RKO (cell line): ENCODE measurements at regions not wholly inside any gene's neighbourhood (a gene's known extent, or its start where the extent isn't known, plus 50 kb on each side); places are given as distances from the start of the nearest gene placed in this dataset.
"Not testable (repeated sequence)": the region's sequence is repeated elsewhere in the genome, so short reads cannot be mapped to it uniquely, and the experiment has no call there.

ENCODE experiments used
- DNase-seq: peaks from one replicate; pipeline ENCODE4 v3.0.0-alpha.2; 2016; ENCODE audit warnings: low spot score

GRCh38 chr18:61676773-61677434 lies 215.9 kb downstream of the RNF152 start:
- DNase-seq: no peak

DNA sequence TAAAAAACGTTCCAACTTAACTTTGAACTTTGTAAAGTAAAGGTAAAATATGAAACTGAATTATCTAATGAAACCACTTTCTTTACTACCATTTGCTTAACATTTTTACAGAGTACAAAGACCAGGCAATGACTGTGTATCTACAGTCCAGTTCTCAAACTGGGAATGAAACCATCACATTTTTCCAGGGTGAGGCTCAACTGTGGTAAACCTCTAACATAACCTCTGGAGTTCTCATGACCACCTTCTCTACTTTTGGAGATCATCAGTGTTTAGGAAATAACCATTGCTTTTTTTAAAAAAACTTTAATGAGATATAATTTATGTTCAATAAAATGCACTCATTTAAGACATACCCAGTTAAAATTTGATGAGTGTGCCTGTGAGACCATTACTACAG lies 223.5 kb downstream of the RNF152 start:
- no peak for DNase-seq

DNA sequence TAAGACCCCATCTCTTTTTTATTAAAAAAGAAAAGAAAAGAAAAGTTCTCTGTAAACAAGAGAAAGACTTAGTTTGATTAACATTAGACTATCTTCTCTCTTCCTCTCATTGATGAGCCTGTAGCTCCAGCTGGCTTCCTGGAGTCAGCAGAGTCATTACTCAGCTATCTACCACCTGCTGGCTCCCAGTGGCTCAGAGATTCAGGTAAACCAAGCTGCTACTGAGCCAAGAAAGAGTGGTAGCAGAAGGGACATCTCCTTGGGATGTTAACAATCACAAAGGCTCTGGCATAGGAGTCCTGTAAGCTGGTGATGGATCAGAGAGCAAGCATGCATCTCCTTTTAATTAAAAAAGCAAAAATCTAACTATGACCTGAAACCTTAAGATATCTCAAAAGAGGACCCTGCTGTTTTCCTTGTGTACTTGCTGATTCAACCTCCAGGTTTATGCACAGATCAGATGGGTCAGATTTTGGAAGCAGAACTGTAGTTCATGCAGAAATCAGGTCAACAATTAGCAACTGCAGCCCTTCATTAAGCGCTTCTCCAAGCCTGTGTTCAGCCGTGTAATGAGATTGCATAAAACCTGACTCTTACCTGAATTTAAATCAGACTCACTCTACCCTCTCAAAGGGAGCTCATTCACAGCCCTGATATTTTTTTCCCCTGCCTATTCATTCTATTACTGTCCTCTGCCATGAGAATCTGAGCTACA lies 225.8 kb downstream of the RNF152 start:
- DNase-seq: no peak

DNA sequence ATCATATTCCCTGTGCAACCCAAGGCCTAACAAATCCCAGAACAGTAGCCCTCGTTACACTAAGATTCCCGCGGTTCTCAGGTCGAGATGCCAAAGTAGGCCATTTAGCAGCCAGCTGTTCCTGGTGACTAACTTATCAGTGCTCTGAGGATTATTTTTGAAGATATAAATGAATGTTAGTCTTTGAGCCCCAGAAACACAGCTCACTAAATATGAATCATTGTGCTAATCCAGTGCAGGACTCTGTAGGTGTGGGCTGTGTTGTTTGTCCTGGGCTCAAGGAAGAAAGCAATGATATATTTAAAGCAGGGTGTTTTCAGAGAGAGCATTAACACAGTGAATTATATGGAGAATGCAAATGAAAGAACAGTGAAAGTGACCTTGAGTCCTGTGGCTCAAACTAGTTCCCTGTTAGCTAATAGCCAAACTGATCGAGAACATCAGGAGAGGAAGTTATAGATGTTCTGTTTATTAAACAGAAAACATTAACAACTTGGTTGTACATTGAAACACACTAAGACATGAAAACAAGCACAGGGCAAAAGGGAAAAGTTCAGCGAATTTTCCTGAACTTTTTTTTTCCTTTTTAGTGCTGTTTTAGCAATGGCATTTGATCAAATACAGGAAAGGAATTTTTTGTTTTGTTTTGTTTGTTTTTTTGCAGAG lies 228.3 kb downstream of the RNF152 start:
- no peak for DNase-seq

- DNase-seq: no peak
These were observed 230.1 kb downstream of the RNF152 start for GRCh38 chr18:61662726-61663125.

- no peak for DNase-seq
These were observed 234.4 kb downstream of the RNF152 start for GRCh38 chr18:61658431-61658830.

DNA sequence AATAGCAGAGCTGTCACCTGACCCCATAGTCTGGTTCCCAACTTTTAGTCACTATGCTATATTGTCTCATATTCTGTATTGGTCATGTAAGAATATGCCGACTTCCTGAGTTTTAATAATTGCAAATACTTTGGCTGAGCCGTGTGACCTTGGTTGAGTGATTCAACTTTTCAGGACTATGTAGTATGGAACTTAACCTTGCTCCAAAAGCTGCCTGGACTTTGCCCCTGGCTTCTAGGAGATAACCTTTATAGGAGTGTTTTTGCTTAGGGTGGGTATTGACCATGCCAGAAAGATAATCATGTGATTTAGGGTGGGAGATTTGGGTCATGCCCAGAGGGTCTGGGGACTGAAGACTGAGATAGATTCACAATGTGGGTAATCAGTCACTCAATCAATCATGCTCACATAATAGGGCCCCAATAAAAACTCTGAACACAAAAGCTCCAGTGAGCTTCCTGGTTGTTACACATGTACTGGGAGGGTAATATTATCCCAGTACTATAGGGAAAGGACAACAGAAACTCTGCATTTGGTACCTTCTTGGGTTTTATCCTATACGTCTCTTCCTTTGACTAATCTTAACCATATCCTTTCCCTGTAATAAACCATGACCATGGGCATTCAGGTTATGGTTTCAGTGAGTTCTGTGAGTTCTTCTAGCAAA lies 235.6 kb downstream of the RNF152 start:
- DNase-seq: no peak

GRCh38 chr18:61655630-61656029 lies 237.2 kb downstream of the RNF152 start:
- no peak for DNase-seq

DNA sequence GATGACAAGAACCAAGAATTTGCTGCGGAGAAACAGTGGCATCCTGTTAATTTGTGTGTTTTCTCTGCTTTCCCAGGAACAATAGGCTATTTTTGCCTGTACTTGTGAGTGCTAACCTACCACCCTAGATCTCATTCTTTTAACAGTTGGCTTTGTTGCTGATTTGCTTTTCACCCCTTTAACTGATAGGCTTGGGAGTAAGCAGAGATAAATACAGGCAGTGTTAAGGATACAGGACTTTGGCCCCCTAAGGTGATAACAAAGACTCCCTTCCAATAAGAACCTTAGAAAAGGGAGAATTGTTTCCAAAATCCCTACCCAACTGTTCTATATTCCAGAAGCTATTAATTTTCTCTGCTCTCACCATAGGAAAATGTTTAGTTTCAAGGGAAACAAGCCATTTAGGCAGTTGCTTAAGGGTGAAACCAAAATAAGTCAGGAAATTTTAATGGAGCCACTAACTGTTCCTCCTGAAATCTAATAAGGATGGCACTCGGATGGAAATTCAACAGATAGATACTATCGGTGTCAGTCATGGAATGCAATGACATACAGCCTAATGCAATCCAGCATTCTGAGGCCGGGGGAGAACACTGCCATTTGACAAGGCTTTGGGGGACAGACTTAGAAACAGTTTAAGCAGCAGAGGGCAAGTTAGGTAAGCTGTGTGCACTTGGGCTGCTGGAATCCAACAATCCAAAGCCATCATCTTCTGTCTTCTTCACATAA lies 238.8 kb downstream of the RNF152 start:
- no peak for DNase-seq

- DNase-seq: no peak
These were observed 240.9 kb downstream of the RNF152 start for GRCh38 chr18:61651880-61652268.

DNA sequence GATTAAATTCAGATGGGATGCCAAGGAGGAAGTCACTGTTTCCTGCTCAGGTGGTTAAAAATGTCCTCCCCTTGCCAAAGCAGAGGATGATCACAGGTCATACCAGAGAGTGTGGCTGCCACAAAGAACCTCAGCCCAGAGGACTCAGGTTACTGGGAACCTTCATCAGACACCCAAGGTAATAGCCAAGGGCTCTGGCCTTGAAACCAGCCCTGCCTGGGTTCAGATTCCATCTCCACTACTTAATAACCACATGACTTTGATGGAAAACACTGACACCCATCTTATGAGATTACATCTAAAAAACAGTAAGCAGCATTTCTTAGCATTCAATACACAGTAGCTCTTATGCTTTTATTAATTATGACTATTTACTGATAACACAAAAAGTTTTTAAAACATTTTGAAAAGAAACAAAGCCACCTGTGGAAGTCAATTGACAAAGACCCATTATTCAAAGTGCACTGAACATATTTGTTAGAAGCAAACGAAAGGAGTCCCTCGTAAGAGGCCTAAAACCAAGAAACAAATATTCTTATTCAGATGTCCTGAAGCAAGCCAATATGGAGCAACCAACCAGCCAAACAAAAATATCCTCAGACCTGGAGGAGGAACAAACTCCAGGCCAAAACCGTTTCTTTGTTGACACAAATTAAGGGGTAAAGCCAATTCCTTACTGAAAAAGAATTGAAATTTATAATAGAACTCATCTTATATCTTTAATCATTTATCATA lies 241.5 kb downstream of the RNF152 start:
- DNase-seq: no peak

GRCh38 chr18:61643884-61644647 lies 248.7 kb downstream of the RNF152 start:
- DNase-seq: no peak

DNA sequence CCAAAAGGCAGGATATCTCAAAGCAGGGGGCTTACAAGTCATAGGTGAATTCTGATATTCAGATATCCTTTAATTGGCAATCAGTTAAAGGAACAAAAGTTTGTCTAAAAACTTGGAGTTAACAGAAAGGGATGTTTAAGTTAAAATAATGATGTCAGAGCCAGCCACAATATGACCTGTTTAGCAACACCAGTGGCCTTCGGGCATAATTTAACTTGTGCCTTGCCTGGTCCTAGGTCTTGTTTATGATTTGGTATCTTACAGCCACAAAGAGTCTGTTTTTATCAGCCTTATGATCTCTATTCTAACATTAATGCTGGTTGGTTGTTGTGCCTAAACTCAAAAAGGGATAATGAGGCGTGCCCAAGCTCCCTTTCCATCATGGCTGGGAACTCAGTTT lies 252.9 kb downstream of the RNF152 start:
- no peak for DNase-seq

- DNase-seq: no peak
These were observed 254.8 kb downstream of the RNF152 start for GRCh38 chr18:61637905-61638595.

- DNase-seq: no peak
These were observed 255.5 kb downstream of the RNF152 start for GRCh38 chr18:61637319-61637718.

GRCh38 chr18:61635901-61636528 lies 256.8 kb downstream of the RNF152 start:
- peak; percentile 19 for DNase-seq

GRCh38 chr18:61628085-61628484 lies 264.7 kb downstream of the RNF152 start:
- DNase-seq: peak; percentile 67

DNA sequence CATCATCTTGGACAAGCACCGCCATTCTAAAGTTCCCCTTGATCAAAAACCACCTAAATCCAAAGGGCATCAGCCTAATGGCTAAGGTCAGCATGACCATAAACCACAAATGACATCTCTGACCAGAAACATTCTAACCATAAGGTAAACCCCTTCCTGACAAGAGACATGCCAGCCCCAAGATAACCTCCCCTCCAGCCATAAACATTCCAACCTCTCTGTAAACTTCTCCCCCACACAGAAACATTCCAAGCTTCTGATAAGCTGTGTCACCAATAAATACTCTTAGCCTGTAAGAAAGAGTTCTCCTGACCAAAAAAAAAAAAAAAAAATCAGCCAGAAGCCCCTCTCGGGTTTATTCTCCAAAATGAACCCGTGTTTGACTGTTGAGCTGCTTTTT lies 268.2 kb downstream of the RNF152 start:
- DNase-seq: not testable (repeated sequence)

DNA sequence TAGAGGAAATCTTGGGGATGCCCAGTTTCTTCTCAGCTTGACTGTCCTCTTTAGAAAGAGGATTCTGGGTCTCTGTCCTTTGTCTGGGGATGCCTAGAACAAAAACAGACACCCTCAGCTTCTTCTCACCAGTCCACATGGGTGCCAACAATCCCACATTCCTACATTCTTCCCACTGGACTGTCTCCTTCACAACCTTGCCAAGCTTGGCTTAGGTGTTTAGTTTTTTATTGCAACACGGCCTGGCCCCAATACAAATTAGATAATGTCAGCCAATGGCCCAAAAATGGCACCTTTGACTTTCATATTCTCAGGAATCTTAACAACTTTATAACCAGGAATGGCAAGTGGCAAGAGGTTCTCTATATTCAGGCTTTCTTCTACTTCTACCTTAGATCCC lies 273.0 kb downstream of the RNF152 start:
- no peak for DNase-seq

- no peak for DNase-seq
These were observed 274.0 kb downstream of the RNF152 start for GRCh38 chr18:61618816-61619215.
